Activated T-cell treated with anti-CD3 and anti-CD28 coated beads for 24 hours (primary cell): ENCODE measurements at regions not wholly inside any gene's neighbourhood (a gene's known extent, or its start where the extent isn't known, plus 50 kb on each side); places are given as distances from the start of the nearest gene placed in this dataset.

Source experiments
- DNase-seq: peaks from one replicate; pipeline ENCODE4 v3.0.0-alpha.2; 2020; ENCODE audit warnings: low read depth

DNA sequence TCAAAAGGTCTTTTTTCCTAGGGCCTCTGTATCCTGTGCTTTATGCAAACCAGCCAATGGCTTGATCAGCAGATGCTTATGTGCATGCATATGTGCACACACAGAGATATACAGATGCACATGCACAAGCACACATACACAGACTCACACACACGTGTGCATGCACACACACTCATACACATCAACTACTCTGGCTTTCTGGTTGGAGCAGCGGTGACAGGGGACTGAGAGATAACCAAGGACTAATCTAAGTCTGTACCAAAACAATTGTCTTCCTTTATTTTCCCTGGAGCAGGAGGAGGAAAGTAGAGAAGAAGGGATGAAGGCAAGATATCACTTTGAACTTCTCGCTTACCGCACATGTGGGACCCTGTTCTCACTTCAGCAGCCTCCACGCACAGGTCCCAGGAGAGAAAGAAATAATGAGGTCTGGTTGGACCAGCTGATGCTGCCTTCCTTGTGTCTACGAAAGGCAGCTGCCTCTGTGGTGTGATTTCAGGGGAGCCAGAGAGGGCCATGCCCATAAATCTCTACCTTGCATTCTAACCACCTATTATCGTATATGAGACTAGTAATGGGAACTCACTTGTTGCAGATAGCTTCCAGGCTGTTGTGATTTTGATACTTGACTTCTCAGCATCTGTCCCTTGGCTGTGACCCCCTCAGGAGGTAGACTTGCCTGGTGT lies 338.0 kb downstream of the EN1 start:
- no peak for DNase-seq

DNA sequence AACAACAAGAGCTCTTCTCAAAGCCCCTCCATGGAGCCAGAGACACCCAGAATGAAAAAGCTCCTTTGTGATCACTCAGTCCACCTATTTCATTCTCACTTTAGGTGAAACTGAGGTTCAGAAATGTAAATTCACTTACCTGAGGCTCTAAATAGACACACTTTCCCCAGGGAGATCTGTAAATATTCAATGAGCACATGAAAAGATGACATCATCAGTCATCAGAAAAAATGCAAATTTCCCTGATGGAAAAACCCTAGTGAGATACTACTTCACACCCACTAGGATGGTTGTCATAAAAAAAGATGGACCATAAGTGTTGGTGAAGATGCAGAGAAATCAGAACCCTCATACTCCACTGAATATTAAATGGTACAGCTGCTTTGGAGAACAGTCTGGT lies 339.2 kb downstream of the EN1 start:
- DNase-seq = no peak

DNA sequence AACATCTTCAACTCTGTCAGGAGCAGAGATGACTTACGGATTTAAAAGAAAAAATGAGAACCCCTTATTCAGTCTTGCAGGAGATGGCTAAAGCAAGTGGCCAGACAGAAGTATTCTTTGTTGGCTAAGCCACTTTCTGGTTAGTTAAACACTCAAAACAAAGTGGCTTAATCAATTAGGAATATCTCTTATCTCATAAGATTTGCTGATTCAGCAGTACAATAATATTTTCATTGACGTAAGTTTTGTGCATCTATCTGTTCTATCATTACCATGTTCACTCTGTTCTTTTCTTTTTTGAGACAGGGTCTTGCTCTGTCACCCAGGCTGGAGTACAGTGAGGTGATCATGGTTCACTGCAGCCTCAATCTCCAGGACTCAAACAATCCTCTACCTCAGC lies 342.0 kb downstream of the EN1 start:
- no peak for DNase-seq

DNA sequence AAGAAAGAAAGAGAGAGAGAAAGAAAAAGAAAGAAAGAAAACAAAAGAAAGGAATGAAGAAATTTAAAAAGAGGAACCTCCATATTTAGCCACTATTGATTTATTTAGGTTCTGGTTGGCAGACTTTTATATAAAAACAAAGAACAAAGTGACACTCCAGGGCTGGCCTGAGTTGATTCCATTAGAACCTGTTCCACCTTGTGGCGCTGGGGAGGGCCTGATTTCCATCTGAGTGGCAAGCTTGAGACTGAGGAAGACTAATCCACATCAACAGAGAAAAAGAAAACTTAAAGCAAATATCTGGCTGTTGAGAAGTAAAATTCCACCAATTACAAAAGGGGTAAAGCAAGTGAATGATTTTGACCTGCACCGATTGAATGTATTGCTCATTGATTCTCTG lies 345.3 kb downstream of the EN1 start:
- DNase-seq = no peak

DNA sequence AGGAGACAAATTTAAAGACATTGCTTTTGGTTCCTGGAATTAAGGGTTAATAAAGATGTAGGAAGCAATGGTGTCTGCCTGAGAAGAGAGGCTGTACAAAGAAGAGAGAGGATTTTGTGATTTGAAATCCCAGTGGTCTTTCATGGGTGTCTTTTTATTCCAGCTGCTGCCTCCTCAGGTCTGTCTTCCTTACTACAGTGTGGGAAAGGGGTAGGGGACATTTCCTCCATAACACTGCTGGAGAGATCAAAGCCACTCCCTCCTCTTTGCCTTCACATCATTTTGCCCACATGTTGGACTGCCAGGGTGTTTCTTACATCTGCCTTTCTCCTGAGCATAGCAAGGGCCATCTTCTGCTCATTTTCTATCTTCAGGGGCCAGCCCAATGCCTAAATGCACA lies 348.5 kb downstream of the EN1 start:
- no peak for DNase-seq

DNA sequence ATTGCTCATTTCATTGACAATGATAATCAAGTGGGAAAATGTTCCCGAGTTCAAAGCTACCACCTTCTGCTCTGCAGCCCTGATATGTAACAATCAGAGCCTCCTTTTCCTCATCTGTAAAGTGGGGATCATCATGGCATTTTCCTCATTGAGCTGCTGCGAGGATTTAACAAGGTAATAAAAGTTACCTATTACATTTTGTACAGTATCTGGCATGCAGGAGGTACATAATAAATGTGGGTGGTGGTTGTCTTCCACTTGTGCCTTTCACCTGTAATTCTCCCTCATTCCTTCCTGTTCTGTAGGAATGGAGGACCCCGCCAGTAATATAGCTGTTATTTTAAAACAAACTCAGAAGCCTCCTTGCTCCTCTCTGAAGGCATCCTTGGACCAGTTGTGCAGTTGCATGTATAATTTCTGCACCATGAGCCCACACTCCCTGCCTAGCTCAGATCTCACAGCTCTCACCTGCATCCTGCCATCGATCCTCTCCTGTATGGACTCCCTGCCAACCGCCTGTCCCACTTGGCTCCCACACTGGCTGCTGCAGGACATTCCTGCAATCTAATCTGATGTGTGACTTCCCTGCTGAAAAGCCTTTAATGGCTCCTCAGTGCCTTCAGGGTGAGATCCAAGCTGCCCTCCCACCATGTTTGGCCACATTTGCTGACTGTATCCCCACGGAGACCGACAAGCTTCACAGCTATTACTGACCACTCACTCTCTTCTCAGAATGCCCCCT lies 350.4 kb downstream of the EN1 start:
- no peak for DNase-seq

DNA sequence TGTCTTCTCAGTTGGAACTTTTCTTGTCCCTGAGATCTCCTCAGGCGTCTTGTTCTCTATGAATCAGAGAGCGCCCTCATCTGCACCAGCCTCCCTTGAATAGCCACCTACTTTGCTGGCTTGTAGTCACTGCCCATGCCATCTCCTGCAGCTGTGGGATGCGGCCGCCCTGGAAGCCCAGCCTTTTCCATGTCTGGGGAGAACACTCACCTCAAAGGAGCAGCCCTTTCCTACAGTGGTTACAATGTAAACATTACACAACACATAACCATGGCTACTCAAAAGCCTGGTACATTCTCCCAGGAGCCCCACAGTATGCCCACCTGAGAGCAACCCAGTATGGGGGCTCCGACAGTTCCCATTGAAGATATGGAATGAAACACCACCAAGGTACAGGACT lies 351.0 kb downstream of the EN1 start:
- no peak for DNase-seq

DNA sequence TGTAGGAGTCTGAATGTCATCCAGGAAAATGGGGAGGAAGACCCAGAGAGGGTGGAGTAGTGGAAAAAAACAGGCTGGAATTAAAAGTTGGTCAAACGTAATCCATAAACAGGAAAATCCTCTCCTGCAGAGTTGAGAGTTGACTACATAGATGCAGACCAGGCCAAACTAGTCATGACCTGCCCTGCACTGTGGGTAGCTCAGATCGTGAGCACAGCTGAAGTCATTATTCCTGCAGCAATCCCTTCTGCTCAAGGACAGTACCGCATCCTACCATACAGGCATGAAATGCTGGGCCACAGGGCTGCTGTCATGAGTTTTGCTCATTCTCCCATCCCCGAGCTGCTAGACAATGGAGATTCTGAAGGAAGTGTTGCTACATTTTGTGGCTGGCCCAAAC lies 352.2 kb downstream of the EN1 start:
- no peak for DNase-seq

DNA sequence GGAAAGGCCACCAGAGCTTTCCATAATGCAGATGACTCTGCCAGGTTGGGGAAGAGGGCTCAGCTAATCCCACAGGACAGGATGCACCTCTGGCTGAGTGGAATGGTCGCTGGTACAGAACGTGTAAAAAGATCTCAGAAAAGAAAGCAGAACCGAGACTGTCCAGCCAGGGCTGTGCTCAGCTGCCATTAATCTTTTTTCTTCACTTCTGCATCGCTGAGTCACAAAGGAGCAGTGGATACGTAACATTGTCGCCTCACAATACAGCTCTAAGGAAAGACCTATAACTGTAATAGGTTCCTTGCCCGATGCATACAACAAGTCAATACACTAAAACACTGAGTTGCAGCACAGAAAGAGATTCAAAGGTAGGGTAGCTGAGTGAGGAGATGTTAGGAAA lies 354.2 kb downstream of the EN1 start:
- no peak for DNase-seq

DNA sequence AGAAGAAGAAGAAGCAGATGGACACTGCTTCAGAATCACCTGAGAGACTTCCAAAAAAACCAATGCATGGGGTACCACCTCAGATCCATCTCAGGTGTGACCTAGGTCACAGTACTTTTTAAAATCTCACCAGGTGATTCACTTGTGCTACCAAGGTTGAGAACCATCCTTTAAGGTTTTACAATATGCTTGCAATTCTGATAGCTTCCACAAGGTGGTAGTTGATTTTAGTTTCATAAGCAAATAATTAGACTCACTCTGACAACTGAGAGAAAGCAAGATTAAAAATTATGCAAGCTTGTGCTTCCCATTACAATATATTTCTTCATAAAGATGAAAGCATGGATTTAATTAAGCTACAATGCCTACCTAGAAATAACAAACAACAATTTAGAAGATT lies 355.1 kb downstream of the EN1 start:
- DNase-seq = no peak

DNA sequence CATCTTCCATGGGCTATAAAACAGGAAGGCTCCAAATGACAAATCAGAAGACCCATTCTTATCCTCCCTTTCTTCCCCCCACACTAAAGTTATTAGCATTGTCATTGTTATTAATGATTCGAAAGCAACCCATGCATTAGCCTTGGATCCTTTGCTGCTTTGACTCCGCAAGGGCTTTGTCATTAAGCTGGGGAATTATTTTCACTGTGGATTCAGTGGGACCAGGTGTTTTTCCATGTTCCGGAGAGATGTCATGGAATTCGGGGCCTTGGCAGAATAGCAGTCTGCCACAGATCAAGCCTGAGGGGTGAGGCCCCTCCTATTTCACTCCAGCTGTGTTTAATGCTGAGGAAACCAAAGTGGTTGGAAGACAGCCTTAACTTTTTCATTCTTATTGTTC lies 357.1 kb downstream of the EN1 start:
- DNase-seq = no peak

DNA sequence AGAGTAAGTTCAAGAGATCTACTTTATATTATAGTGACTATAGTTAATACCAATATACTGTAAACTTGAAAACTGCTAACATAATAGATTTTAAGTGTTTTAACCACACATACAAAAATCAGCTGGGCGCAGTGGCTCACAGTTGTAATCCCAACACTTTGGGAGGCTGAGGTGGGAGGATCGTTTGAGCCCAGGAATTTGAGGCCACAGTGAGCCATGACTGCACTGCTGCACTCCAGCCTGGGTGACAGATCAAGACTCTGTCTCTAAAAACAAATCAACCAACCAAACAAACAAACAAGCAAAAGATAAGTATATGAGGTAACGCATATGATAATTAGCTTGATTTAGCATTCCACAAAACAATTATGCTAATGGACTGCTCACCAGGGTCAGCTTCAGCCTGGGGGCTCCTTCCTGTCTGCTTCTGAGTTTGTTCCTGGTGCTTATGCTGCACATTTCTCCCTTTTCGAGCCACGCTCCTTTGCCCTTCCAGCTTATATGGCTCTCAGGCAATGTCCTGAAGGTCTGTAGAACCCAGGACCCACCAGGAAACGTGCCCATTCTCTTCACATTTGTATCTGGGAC lies 357.6 kb downstream of the EN1 start:
- no peak for DNase-seq

DNA sequence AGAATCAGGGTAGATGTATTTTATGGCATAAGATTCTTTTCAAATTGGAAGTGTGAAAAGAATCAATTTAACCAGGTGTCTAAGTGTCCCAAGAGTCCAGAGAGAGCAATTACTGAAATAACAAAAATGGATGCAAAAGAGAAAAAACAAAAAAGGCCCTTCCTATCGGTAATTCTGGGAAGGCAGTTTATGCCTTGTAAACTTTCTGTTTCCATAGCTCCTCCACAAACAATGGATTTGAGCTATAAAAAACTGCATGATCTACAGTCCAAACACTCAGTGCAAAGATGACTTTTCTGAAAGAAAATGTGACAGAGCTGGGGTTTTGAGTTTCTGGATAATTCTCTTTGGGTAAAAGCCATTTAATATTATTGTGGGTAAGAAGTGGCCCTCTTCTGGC lies 366.1 kb downstream of the EN1 start:
- no peak for DNase-seq

DNA sequence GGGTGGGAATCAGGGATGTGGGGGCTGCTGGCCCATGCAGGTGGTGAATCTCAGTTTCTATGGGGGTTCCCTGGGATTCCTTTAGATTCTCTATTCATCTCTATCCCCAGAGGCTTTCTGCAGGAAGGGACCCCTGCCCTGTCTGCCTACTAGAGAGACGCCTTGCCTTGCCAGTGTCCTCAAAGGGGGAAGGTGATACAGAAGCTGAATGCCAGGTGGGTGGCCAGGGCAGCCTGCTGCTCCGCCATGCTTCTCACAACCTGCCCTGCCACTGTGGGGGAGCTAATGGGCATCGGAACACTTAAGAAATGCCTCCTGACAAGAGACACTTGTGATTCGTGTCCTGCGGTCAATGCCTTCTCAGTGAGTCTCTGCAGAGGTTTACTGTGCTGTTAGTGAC lies 368.4 kb downstream of the EN1 start:
- no peak for DNase-seq

DNA sequence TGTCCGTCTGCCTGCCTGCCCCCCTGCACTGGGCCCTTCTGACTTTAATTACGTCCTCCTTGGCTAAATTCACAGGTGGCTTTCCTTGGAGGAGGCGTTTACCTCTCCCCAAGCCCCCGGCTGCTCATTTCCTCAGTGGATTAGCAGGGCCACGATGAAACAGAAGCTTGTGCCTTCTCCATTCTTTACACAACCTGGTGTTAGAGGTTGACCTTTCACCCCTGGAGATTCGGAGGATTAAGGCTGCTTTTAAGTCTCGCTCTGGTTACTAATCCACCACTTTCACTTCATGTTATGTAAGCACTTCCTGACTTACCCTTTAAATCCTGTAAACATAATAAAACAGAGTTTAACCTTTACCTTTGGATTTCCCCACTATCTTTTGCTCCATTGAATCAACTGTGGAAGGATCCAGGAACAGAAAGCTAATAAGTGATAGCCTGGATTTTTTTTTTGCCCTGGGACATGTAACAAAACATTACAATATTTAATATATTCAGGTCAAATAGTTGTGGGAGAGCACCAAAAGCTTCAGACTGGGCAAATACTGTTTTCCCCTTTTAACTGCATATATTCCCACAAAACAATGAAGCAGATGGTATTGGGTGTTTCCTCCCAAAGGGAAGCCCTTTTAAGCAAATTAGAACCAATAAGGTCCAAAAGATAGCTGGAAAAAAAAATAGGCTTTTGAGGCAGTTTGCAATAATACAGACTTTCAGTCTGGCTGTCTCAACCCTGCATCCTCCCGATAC lies 370.2 kb downstream of the EN1 start:
- no peak for DNase-seq

DNA sequence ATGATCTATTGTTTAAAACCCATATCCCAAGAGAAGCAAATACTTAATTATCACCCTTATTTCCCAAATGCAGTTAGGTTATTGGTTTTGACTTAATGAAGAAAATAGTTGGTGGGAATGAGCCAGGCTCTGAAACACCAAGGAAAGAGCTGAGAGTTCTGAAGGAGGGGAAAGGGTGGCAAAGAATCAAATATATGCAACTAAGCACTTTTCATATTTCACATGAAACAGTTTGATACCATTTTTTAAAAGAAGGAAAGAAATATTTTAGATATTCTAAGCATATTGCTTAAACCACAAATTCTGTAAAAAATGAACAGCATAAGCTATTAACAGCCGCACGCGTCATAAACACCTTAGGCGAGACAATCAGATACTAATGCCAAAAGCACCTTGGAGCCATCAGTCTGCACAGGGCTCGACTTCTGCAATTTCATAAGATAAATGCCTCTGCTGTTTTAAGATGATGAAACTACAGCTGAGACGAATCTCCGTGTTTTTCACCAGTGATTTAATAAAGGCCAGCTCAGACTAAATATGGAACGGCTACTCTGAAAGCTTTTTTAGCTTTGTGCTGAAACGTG lies 371.7 kb downstream of the EN1 start:
- no peak for DNase-seq

DNA sequence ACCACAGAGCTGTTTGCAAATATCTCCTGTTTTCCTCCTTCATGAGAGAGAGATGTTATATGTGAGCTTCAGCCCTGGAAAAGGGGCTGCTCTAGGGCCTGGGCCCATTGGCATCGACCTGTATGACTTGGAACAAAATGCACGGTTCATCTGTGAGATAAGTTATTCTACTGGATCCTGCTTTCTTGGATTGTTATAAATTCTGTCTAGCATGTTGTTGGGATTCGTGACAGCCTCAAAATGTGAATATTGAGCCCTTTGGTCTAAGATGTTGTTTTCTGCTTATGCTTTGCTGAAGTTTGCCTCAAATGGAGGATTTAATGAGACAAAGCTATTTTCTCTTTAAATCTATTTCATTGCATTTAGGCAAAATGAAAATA lies 372.9 kb downstream of the EN1 start:
- DNase-seq = no peak

DNA sequence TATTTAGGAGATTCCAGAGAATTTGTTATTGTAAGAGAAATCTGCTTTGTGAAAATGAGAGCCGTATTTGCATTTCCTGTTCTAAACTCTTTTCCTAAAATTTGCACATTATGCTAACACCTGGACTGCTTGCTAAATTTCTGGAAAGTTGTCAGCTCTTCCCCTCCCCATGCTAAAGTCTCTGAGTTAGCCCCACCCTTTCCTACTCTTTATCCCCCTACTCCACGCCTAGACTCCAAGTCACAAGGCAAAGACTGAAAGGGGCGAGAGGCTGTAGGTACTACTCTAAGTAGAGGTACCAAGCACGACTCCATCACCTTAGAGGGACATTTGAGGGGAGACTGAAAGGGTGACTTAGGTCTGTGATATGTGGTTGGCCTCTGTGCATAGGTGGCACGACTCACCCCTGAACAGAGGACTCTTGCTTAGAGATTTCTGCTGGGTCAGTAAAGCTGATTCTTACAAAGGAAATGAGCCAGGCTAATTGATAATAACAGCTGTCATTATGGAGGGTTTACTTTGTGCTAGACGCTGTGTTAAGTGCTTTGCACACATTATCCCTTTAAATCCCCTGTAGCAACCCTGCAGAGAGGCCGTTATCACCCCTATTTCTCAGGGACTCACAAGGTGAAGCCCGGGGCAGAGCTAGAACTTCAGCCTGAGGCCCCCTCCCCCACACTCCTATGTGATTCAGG lies 373.5 kb downstream of the EN1 start:
- no peak for DNase-seq

DNA sequence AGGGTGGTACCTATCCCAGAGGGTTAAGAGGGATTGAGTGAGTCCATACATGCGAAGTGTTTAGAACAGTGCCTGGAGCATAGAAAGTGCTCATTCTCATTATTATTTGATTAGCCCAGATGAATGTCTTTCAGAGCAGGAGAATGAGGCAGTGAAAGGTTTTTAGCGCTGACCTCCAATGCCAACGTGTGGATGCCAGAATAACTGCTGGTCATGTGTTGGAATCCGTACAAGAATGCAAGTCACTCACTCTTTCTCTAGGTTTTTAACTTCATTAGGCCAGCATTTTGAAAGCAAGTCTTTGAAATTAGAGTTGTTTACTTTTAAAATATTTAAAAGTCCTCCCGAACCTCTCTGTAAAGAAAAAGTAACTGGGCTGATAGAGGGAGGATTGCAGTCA lies 374.2 kb downstream of the EN1 start:
- DNase-seq = no peak

DNA sequence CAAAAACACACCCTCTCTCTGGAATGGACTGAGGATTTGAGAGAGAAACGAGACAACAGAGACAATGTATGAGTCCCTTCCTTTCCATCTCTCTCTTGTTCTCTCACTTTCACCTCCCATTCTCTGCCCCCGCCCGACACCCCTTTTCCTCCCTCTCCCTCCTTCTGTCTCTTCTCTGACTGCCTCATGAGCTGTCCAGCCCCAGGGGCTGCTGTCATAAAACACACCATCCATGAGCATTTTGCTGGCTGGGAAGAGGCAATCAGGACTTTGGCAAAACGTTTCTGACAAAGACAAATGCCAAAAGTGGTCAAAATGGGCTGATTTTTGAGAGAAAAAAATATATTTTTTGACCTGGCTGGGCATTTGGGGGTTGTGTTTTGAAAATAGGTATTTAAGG lies 377.2 kb downstream of the EN1 start:
- no peak for DNase-seq

DNA sequence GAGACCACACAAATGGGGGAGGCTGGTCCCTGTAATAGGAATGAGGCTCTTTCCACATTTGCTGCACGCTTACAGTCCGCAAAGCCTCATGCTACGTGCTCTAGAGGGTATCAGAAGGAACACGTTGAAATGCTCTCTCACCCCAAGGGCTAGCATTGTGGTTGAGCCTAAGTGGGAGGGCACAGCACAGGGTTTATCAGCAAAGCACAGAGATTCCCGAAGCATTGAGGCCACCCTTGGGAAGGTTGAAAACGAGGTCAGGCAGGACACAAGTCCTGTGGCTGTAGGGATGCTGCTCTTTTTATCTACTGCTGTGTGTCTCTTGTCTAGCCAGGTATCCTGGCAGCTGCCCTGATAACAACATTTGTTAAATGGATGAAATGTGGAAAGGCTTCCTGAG lies 378.3 kb downstream of the EN1 start:
- no peak for DNase-seq
